Ascending aorta (tissue), 2 donors: ENCODE measurements at regions not wholly inside any gene's neighbourhood (a gene's known extent, or its start where the extent isn't known, plus 50 kb on each side); places are given as distances from the start of the nearest gene placed in this dataset.

Source experiments
- DNase-seq, 2 donors: peaks; one replicate each; pipeline ENCODE4 v3.0.0-alpha.2; 2019; ENCODE audit warnings: low spot score in 2 of 2
- H3K27ac ChIP-seq, 2 donors: fragments of 200-600 bp; sonication (generic); one replicate each; pipeline ENCODE4 v1.5.1; 2016 to 2017; ENCODE audit warnings: mild to moderate bottlenecking in 1 of 2
- H3K27me3 ChIP-seq: fragments of 200-600 bp; sonication (generic); one replicate; pipeline ENCODE4 v1.5.1; 2017
- H3K36me3 ChIP-seq, 2 donors: fragments of 200-600 bp; sonication (generic); one replicate each; pipeline ENCODE4 v1.5.1; 2016
- H3K4me1 ChIP-seq, 2 donors: fragments of 200-600 bp; sonication (generic); one replicate each; pipeline ENCODE4 v1.5.1; 2016 to 2017; ENCODE audit warnings: mild to moderate bottlenecking in 1 of 2
- H3K4me3 ChIP-seq, 2 donors: fragments of 200-600 bp; sonication (generic); one replicate each; pipeline ENCODE4 v1.5.1; 2016 to 2017; ENCODE audit warnings: mild to moderate bottlenecking in 1 of 2
- H3K9me3 ChIP-seq, 2 donors: fragments of 200-600 bp; sonication (generic); one replicate each; pipeline ENCODE4 v1.5.1; 2016
- CTCF ChIP-seq, 3 experiments: fragments of 200-600 bp in 2 of 3; fragments of 450-650 bp in 1 of 3; sonication (generic) in 2 of 3; IDR thresholded peaks; one replicate each; pipeline ENCODE4 v1.5.1; 2016 to 2019; ENCODE audit warnings: antibody characterized with exemption in 3 of 3, mild to moderate bottlenecking in 1 of 3, moderate library complexity in 1 of 3
- intact Hi-C: fragments of 100-400 bp; cut with DNase I; formaldehyde crosslinking; loops from one replicate; pipeline ENCODE4 v1.15.1; 2023

- intact Hi-C loops: no loop called here
- H3K27ac ChIP-seq: no peak overlapping the region
- TF ChIP-seq CTCF (IDR thresholded peaks at IDR 0.05): no peak
These were observed 470.5 kb downstream of the EPHA3 start for GRCh38 chr3:89577637-89578530.

GRCh38 chr3:89580859-89581258, 473.4 kb downstream of the EPHA3 start:
- DNase-seq: no peak
- no peaks in the 10 kb centered on the region for H3K4me1 ChIP-seq
- intact Hi-C loops: no loop called here
- TF ChIP-seq CTCF (IDR thresholded peaks at IDR 0.05): no peak
- no peaks in the 10 kb centered on the region for H3K27me3 ChIP-seq
- H3K9me3 ChIP-seq: no peaks in the 10 kb centered on the region
- H3K36me3 ChIP-seq: no peaks in the 10 kb centered on the region
- no peak overlapping the region for H3K27ac ChIP-seq
- H3K4me3 ChIP-seq: no peak overlapping the region

More at GRCh38 chr3:89577637-89578530, 470.5 kb downstream of the EPHA3 start:
- Histone ChIP-seq H3K4me1 (no peaks in the 10 kb centered on the region), H3K4me3 (no peak overlapping the region), H3K27me3 (no peaks in the 10 kb centered on the region), H3K9me3 (no peaks in the 10 kb centered on the region), H3K36me3 (no peaks in the 10 kb centered on the region)
- no peak for DNase-seq

- TF ChIP-seq CTCF (IDR thresholded peaks at IDR 0.05): no peak
- no peak overlapping the region for H3K27ac ChIP-seq
- H3K4me3 ChIP-seq: no peak overlapping the region
- intact Hi-C loops: no loop called here
- no peaks in the 10 kb centered on the region for H3K9me3 ChIP-seq
- no peaks in the 10 kb centered on the region for H3K36me3 ChIP-seq
- no peak for DNase-seq
- no peaks in the 10 kb centered on the region for H3K4me1 ChIP-seq
- no peaks in the 10 kb centered on the region for H3K27me3 ChIP-seq
These were observed 477.0 kb downstream of the EPHA3 start for GRCh38 chr3:89584398-89584797.

GRCh38 chr3:89586256-89586655, 478.8 kb downstream of the EPHA3 start:
- Histone ChIP-seq H3K36me3 (no peaks in the 10 kb centered on the region), H3K9me3 (no peaks in the 10 kb centered on the region), H3K27ac (no peak overlapping the region), H3K4me3 (no peak overlapping the region), H3K27me3 (no peaks in the 10 kb centered on the region), H3K4me1 (no peaks in the 10 kb centered on the region)
- no peak for DNase-seq
- no peak for TF ChIP-seq CTCF (IDR thresholded peaks at IDR 0.05)
- intact Hi-C loops: no loop called here

- DNase-seq: no peak
- Histone ChIP-seq H3K9me3 (no peaks in the 10 kb centered on the region), H3K27ac (no peak overlapping the region), H3K36me3 (no peaks in the 10 kb centered on the region), H3K4me3 (no peak overlapping the region), H3K27me3 (no peaks in the 10 kb centered on the region), H3K4me1 (no peaks in the 10 kb centered on the region)
- TF ChIP-seq CTCF (IDR thresholded peaks at IDR 0.05): no peak
- intact Hi-C loops: no loop called here
These were observed 479.3 kb downstream of the EPHA3 start for GRCh38 chr3:89586676-89587075.
